ENCODE measurements at regions not wholly inside any gene's neighbourhood (a gene's known extent, or its start where the extent isn't known, plus 50 kb on each side); places are given as distances from the start of the nearest gene placed in this dataset.

GRCh38 chr2:103962670-103963069, 891.2 kb upstream of the POU3F3 start:
- no peaks in the 10 kb centered on the region for H3F3A ChIP-seq (ENCODE audit: insufficient read depth)
- WGBS, 2 experiments (ENCODE audit: low coverage in 1 of 2, low lambda C conversion rate in 2 of 2, missing lambda C conversion rate in 2 of 2), result 34% methylated on average over 4 of the region's 4 CpGs

GRCh38 chr2:103963146-103963725, 890.7 kb upstream of the POU3F3 start:
- H3K27ac ChIP-seq, result no peak overlapping the region
- H3K36me3 ChIP-seq (ENCODE audit: low read depth), result no peaks in the 10 kb centered on the region
- H3K9me2 ChIP-seq (ENCODE audit: insufficient read depth), result no peaks in the 10 kb centered on the region
- no peaks in the 10 kb centered on the region for H3K4me1 ChIP-seq (ENCODE audit: insufficient read depth)
- H3K4me3 ChIP-seq, result no peak overlapping the region
- no peak overlapping the region for H3K4me2 ChIP-seq (ENCODE audit: unreplicated experiment)
- DNase-seq, result no peak
- WGBS, 2 experiments (ENCODE audit: low coverage in 1 of 2, low lambda C conversion rate in 2 of 2, missing lambda C conversion rate in 2 of 2), result 41 to 49% methylated on average over 5 of the region's 5 CpGs
- H3K9ac ChIP-seq, result no peak overlapping the region
- no peaks in the 10 kb centered on the region for H3K79me2 ChIP-seq (ENCODE audit: insufficient read depth)
- H4K20me1 ChIP-seq (ENCODE audit: insufficient read depth), result no peaks in the 10 kb centered on the region
- no peaks in the 10 kb centered on the region for H3K27me3 ChIP-seq (replicated peaks; ENCODE audit: insufficient read depth)
- in situ Hi-C loops (cut with MboI), result no loop called here
- H3F3A ChIP-seq (ENCODE audit: insufficient read depth), result no peaks in the 10 kb centered on the region
- no peak overlapping the region for H2AFZ ChIP-seq
- no peak for TF ChIP-seq EZH2phosphoT487 (IDR thresholded peaks at IDR 0.05; ENCODE audit: insufficient read depth, low read depth)
- TF ChIP-seq EZH2 (IDR thresholded peaks at IDR 0.05; ENCODE audit: insufficient read depth, poor library complexity, severe bottlenecking), result no peak
- H3K9me3 ChIP-seq (ENCODE audit: low read depth), result peaks cover 4% of the 10 kb centered on the region

More at GRCh38 chr2:103962670-103963069, 891.2 kb upstream of the POU3F3 start:
- H3K36me3 ChIP-seq (ENCODE audit: low read depth), result no peaks in the 10 kb centered on the region
- no peak overlapping the region for H3K9ac ChIP-seq
- peaks cover 4% of the 10 kb centered on the region for H3K9me3 ChIP-seq (ENCODE audit: low read depth)
- H4K20me1 ChIP-seq (ENCODE audit: insufficient read depth), result no peaks in the 10 kb centered on the region
- H3K27me3 ChIP-seq (replicated peaks; ENCODE audit: insufficient read depth), result no peaks in the 10 kb centered on the region
- H3K4me1 ChIP-seq (ENCODE audit: insufficient read depth), result no peaks in the 10 kb centered on the region
- no peak overlapping the region for H3K27ac ChIP-seq
- H3K79me2 ChIP-seq (ENCODE audit: insufficient read depth), result no peaks in the 10 kb centered on the region
- no peak overlapping the region for H2AFZ ChIP-seq
- H3K9me2 ChIP-seq (ENCODE audit: insufficient read depth), result no peaks in the 10 kb centered on the region
- no peak overlapping the region for H3K4me2 ChIP-seq (ENCODE audit: unreplicated experiment)
- no peak overlapping the region for H3K4me3 ChIP-seq
- no peak for DNase-seq
- in situ Hi-C loops (cut with MboI), result no loop called here
- TF ChIP-seq EZH2 (IDR thresholded peaks at IDR 0.05; ENCODE audit: insufficient read depth, poor library complexity, severe bottlenecking), result no peak
- TF ChIP-seq EZH2phosphoT487 (IDR thresholded peaks at IDR 0.05; ENCODE audit: insufficient read depth, low read depth), result no peak

GRCh38 chr2:103977241-103977640, 876.7 kb upstream of the POU3F3 start:
- in situ Hi-C loops (cut with MboI), result no loop called here
- Histone ChIP-seq H2AFZ (no peak overlapping the region), H3K36me3 (ENCODE audit: low read depth) (no peaks in the 10 kb centered on the region), H3K27ac (no peak overlapping the region), H3K9ac (no peak overlapping the region), H3K4me2 (ENCODE audit: unreplicated experiment) (no peak overlapping the region), H3K4me3 (no peak overlapping the region), H3K9me3 (ENCODE audit: low read depth) (no peaks in the 10 kb centered on the region), H3F3A (ENCODE audit: insufficient read depth) (no peaks in the 10 kb centered on the region), H4K20me1 (ENCODE audit: insufficient read depth) (no peaks in the 10 kb centered on the region), H3K27me3 (replicated peaks; ENCODE audit: insufficient read depth) (no peaks in the 10 kb centered on the region), H3K4me1 (ENCODE audit: insufficient read depth) (no peaks in the 10 kb centered on the region), H3K79me2 (ENCODE audit: insufficient read depth) (no peaks in the 10 kb centered on the region), H3K9me2 (ENCODE audit: insufficient read depth) (no peaks in the 10 kb centered on the region)
- DNase-seq, result no peak
- no peak for TF ChIP-seq EZH2phosphoT487 (IDR thresholded peaks at IDR 0.05; ENCODE audit: insufficient read depth, low read depth)
- TF ChIP-seq EZH2 (IDR thresholded peaks at IDR 0.05; ENCODE audit: insufficient read depth, poor library complexity, severe bottlenecking), result no peak
- WGBS, 2 experiments (ENCODE audit: low coverage in 1 of 2, low lambda C conversion rate in 2 of 2, missing lambda C conversion rate in 2 of 2), result 39 to 44% methylated on average over 4 of the region's 4 CpGs

- Histone ChIP-seq H3K4me3 (no peak overlapping the region), H3K4me2 (ENCODE audit: unreplicated experiment) (no peak overlapping the region), H3K9me3 (ENCODE audit: low read depth) (no peaks in the 10 kb centered on the region), H3K9ac (no peak overlapping the region), H3K27me3 (replicated peaks; ENCODE audit: insufficient read depth) (no peaks in the 10 kb centered on the region), H3K27ac (no peak overlapping the region), H3K4me1 (ENCODE audit: insufficient read depth) (no peaks in the 10 kb centered on the region), H3K79me2 (ENCODE audit: insufficient read depth) (no peaks in the 10 kb centered on the region), H2AFZ (no peak overlapping the region), H4K20me1 (ENCODE audit: insufficient read depth) (no peaks in the 10 kb centered on the region), H3F3A (ENCODE audit: insufficient read depth) (no peaks in the 10 kb centered on the region), H3K36me3 (ENCODE audit: low read depth) (no peaks in the 10 kb centered on the region), H3K9me2 (ENCODE audit: insufficient read depth) (no peaks in the 10 kb centered on the region)
- in situ Hi-C loops (cut with MboI), result no loop called here
- DNase-seq, result no peak
- TF ChIP-seq EZH2 (IDR thresholded peaks at IDR 0.05; ENCODE audit: insufficient read depth, poor library complexity, severe bottlenecking), result no peak
- no peak for TF ChIP-seq EZH2phosphoT487 (IDR thresholded peaks at IDR 0.05; ENCODE audit: insufficient read depth, low read depth)
These were observed 876.2 kb upstream of the POU3F3 start for GRCh38 chr2:103977668-103978067.

GRCh38 chr2:103980401-103980800, 873.5 kb upstream of the POU3F3 start:
- no peak for DNase-seq
- Histone ChIP-seq H3K4me3 (no peak overlapping the region), H3K9ac (no peak overlapping the region), H3K4me2 (ENCODE audit: unreplicated experiment) (no peak overlapping the region), H3K36me3 (ENCODE audit: low read depth) (no peaks in the 10 kb centered on the region), H3K79me2 (ENCODE audit: insufficient read depth) (no peaks in the 10 kb centered on the region), H3K9me2 (ENCODE audit: insufficient read depth) (no peaks in the 10 kb centered on the region), H3K4me1 (ENCODE audit: insufficient read depth) (no peaks in the 10 kb centered on the region), H2AFZ (no peak overlapping the region), H3F3A (ENCODE audit: insufficient read depth) (no peaks in the 10 kb centered on the region), H3K27ac (no peak overlapping the region), H3K9me3 (ENCODE audit: low read depth) (no peaks in the 10 kb centered on the region), H3K27me3 (replicated peaks; ENCODE audit: insufficient read depth) (no peaks in the 10 kb centered on the region), H4K20me1 (ENCODE audit: insufficient read depth) (no peaks in the 10 kb centered on the region)
- no peak for TF ChIP-seq EZH2phosphoT487 (IDR thresholded peaks at IDR 0.05; ENCODE audit: insufficient read depth, low read depth)
- no peak for TF ChIP-seq EZH2 (IDR thresholded peaks at IDR 0.05; ENCODE audit: insufficient read depth, poor library complexity, severe bottlenecking)
- in situ Hi-C loops (cut with MboI), result no loop called here
- 3 to 18% methylated on average over 1 of the region's 1 CpG for WGBS, 2 experiments (ENCODE audit: low coverage in 1 of 2, low lambda C conversion rate in 2 of 2, missing lambda C conversion rate in 2 of 2)

Data from GM23248 (cell line).